NCI-H69 (cell line): ENCODE measurements at regions not wholly inside any gene's neighbourhood (a gene's known extent, or its start where the extent isn't known, plus 50 kb on each side); places are given as distances from the start of the nearest gene placed in this dataset.

Source experiments
- DNase-seq: peaks from one replicate; lab custom pipeline; 2025; lab: John Stamatoyannopoulos, UW

- DNase-seq = no peak
Observed at GRCh38 chr6:121876721-121877120, 441.3 kb downstream of the GJA1 start.

- DNase-seq = no peak
Observed at GRCh38 chr6:121879149-121879548, 443.7 kb downstream of the GJA1 start.

GRCh38 chr6:121880831-121881230 is 445.4 kb downstream of the GJA1 start:
- DNase-seq = no peak

GRCh38 chr6:121881974-121882667 is 446.7 kb downstream of the GJA1 start:
- no peak for DNase-seq

- no peak for DNase-seq
Observed at GRCh38 chr6:121884091-121884490, 448.6 kb downstream of the GJA1 start.

- DNase-seq = no peak
Observed at GRCh38 chr6:121884620-121885019, 449.2 kb downstream of the GJA1 start.

- DNase-seq = peak; percentile 76
Observed at GRCh38 chr6:121885399-121886152, 450.1 kb downstream of the GJA1 start.

GRCh38 chr6:121886223-121886830 is 450.9 kb downstream of the GJA1 start:
- DNase-seq = no peak

- no peak for DNase-seq
Observed at GRCh38 chr6:121887724-121888123, 452.3 kb downstream of the GJA1 start.

GRCh38 chr6:121890307-121890910 is 455.0 kb downstream of the GJA1 start:
- DNase-seq = peak; percentile 85

- DNase-seq = peak; percentile 98
Observed at GRCh38 chr6:121895731-121896130, 460.3 kb downstream of the GJA1 start.

GRCh38 chr6:121896363-121896762 is 460.9 kb downstream of the GJA1 start:
- DNase-seq = peak; percentile 37

GRCh38 chr6:121896771-121897170 is 461.3 kb downstream of the GJA1 start:
- peak; percentile 20 for DNase-seq

- DNase-seq = peak; percentile 76
Observed at GRCh38 chr6:121897337-121897760, 461.9 kb downstream of the GJA1 start.

GRCh38 chr6:121901432-121901831 is 466.0 kb downstream of the GJA1 start:
- no peak for DNase-seq

GRCh38 chr6:121904559-121904958 is 469.1 kb downstream of the GJA1 start:
- peak; percentile 78 for DNase-seq

GRCh38 chr6:121912905-121913304 is 477.5 kb downstream of the GJA1 start:
- DNase-seq = no peak

GRCh38 chr6:121917263-121917829 is 481.9 kb downstream of the GJA1 start:
- no peak for DNase-seq

GRCh38 chr6:121917834-121918559 is 481.5 kb upstream of the HSF2 start:
- DNase-seq = no peak

- no peak for DNase-seq
Observed at GRCh38 chr6:121920616-121921015, 478.8 kb upstream of the HSF2 start.

GRCh38 chr6:121925024-121925423 is 474.4 kb upstream of the HSF2 start:
- no peak for DNase-seq
